GM19395 (cell line): ENCODE measurements at regions not wholly inside any gene's neighbourhood (a gene's known extent, or its start where the extent isn't known, plus 50 kb on each side); places are given as distances from the start of the nearest gene placed in this dataset.
"Not testable (repeated sequence)": the region's sequence is repeated elsewhere in the genome, so short reads cannot be mapped to it uniquely, and the experiment has no call there.

Experiments
- ATAC-seq: cut with Tn5 transposase; IDR thresholded peaks from one replicate; pipeline ENCODE4 v1.9.1; 2021; ENCODE audit warnings: mild to moderate bottlenecking, moderate library complexity; ENCODE audit not compliant: unreplicated experiment

DNA sequence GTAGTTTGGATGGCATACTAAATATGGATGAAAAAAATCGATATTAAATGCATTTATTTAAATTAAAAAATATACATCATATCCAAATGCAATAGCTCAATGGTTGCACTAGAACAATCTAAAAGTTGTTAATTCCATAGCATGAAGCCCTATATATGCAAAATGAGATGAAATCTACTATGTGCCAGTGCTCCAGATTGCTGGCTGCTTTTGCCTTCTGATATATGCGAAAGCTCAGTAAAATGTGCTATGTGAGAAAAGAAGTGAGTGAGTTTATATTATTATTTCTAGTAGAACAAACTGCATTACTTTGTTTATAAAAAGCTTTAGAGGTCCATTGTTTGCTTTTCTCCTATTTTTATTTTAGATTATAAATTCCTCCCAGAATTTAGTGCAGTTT is 186.7 kb downstream of the MAT2B start:
- ATAC-seq, result no peak

GRCh38 chr5:163695830-163696578 is 190.6 kb downstream of the MAT2B start:
- peak; percentile 95 for ATAC-seq

GRCh38 chr5:163696579-163696887 is 191.1 kb downstream of the MAT2B start:
- no peak for ATAC-seq

DNA sequence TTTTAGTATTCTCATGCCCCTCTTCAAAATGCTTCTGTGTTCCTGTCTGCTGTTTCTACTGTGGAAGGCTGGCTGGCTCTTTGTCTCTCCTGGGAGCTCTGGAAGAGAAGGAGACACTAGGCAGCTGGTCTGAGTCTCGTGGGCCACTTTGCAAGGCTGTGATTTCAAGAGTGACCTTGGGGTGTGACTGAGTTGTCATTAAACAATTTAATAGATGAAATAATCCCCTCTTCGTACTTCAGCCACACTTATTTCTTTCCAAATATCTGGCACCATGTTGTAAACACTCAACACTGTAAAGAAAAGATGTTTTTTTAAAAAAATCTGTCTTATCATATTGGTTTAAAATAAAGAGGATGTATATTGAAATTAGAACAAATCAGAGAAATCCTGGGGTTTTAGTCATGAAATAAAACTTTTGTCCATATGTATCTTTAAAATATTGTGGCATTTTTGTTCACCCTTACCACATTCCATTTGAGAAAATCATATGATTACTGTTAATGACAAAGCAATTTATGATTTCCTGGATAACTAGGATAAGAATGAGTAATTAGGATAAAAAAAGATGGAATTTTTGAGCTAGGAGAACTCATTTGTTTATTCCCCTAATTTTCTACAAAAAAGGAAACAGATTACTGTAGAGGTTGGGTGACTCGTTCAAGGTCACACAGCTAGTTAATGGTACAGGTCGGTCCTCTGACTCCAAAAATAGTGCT is 200.8 kb downstream of the MAT2B start:
- no peak for ATAC-seq

DNA sequence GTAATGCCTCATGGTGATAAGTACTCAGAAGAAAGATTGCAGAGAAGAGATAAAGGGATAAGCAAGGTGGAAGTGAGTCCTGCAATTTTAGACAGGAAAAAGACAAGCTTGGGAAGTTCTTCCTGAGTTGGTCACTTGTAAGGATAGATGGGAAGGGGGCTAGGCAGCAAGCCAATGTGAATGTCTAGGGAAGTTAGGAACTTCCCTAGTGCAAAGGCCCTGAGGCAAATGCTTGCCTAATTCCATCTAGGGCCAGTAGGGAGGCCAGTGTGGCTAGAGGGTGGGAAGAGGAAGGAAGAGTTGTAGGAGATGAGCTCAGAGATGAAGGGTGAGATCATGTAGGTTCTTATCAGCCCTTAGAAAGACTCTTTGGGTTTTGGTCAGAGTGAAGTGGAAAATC is 206.6 kb downstream of the MAT2B start:
- ATAC-seq, result no peak

DNA sequence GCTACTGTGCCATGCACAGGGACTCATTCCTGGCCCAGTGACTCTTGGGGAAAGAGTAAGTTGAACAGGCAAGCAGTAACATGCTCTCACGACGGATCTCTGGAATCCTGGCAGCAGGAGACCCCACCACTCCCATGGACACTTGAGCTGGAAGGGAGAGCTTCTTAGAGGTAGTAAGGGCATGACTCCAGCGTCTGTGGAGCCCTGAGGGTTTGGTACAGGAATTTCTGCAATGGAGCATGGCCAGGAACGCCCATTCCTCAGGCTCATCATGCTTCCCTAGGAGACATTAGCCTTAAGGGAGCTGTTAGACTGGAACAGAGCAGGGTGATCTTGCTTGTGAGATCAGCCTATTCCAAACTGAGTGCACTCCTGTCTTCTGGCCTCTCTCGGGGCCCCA is 212.9 kb downstream of the MAT2B start:
- no peak for ATAC-seq

DNA sequence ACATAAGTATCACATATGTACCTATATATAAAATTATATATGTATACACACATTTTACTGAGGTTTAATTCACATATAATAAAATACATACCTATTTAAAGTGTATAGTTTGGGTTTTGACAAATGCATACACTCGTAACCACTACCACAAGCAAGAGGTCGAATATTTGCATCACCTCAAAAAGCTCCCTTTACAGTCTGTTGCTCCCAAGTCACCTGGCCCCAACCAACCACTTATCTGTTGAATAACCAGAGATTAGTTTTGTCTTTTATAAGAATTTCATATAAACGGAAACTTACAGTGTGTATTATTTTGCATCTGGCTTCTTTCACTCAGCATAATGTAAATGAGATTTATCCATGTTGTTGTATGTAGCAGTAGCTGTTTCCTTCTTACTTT is 218.9 kb downstream of the MAT2B start:
- no peak for ATAC-seq

GRCh38 chr5:163727028-163727427 is 221.6 kb downstream of the MAT2B start:
- ATAC-seq, result peak; percentile 85

DNA sequence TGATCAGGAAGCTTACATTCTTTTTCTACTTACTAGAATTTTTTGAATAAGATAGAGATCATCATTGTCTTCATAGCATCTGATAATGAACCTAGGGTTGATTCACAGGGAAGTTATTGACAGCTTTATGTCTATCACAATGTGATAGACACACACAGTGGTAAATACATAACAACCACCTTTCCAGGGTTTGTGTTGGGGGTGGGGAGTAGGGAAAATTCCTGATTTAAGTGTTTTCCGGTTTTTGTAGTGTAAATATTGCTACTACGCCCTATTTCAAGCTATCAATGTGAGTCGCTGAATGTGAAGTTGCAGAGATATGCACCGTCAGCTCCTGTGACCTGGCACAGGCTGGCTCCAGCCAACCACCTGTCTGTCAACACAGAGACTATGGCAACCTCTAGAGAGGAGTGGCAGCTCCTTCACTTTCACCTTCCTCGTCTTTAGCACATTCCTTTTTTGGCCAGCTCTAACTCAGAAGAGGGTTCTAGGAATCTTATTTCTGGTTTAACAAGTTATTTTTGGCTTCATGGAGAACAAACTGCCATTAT is 224.9 kb downstream of the MAT2B start:
- ATAC-seq, result no peak

DNA sequence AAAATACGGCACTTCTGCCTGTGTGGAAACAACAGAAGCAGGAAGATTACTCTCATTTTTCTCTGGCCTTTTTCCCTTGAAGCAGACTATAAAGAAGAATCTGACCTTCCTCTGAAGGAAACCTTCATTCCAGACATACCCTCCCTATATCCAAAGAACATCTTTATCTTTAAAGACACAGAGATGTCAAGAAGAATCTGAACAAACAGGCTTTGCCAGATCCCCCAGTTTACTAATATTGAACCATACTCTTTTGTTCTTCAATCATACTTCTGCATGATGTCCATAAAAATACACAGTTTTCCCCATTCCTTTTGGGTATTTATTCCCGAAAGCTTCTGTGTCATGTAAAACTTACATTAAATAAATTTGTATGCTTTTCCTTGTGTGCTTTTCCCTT is 225.8 kb downstream of the MAT2B start:
- ATAC-seq, result no peak

DNA sequence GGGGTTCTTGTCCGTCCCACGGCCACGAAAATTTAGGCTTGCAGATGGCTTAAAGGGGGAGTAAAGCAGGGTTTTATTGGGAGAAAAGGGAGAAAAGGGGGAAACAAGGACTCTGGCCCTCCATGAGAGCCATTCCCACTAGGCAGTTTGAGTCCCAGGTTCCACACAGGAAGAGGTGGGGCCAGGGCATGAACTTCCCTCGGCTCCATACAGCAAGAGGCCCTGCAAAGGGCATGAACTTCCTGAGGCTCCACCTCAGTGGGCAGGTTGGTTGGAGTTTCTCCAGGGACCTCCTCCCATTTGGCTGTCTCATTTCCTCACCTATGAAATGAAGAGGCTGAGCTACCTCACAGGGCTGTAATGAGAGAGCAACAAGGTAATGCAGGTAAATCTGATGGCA is 229.7 kb downstream of the MAT2B start:
- ATAC-seq, result no peak

DNA sequence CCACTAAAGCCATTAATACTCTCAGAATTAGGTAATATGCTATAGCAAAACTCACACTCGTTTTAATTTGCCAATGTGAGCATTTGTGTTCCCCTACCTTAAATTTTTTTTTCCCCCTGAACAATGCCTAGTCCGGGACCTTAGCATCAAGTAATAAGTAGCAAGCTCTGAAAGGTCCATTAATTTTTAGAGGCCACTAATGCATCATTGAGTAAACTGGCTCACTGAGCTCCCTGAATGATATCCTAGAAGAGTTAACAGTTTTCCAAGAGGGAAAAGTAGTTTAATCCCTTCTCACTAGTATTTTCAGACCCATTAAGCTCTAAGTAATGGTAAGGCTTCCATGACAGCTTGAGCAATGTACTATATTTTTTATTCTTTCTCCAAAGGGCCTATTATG is 242.2 kb downstream of the MAT2B start:
- ATAC-seq, result no peak

GRCh38 chr5:163748934-163749333 is 243.5 kb downstream of the MAT2B start:
- no peak for ATAC-seq

- ATAC-seq, result not testable (repeated sequence)
These were observed 245.0 kb downstream of the MAT2B start for GRCh38 chr5:163750415-163750814.

- ATAC-seq, result no peak
These were observed 250.1 kb downstream of the MAT2B start for GRCh38 chr5:163755505-163755904.

- ATAC-seq, result no peak
These were observed 250.8 kb downstream of the MAT2B start for GRCh38 chr5:163756170-163756569.

- no peak for ATAC-seq
These were observed 251.9 kb downstream of the MAT2B start for GRCh38 chr5:163757344-163757743.

DNA sequence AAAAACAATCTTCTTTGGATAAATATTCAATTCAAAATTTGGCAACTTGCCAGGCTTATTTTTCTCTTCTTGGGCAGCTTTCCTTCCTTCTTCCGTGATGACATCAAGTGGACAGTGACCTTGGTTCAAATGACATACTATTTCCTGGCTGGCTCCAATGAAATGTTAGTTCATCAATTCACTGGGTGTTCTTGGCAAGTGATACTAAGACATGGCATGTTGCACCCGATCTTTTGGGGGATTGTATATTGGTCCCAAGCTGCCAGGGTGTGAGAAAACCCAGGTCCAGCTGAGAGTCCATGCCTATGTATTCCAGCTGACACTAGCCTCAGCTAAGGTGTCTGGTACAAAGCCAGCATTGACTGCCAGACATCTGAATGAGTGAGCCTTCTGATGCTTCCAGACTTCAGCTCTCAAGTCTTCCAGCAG is 252.9 kb downstream of the MAT2B start:
- no peak for ATAC-seq

- no peak for ATAC-seq
These were observed 253.7 kb downstream of the MAT2B start for GRCh38 chr5:163759000-163759704.

GRCh38 chr5:163760498-163760897 is 255.1 kb downstream of the MAT2B start:
- ATAC-seq, result no peak

GRCh38 chr5:163766936-163767670 is 261.7 kb downstream of the MAT2B start:
- ATAC-seq, result no peak
